ENCODE measurements at regions not wholly inside any gene's neighbourhood (a gene's known extent, or its start where the extent isn't known, plus 50 kb on each side); places are given as distances from the start of the nearest gene placed in this dataset.

- no peak for ATAC-seq
- Histone ChIP-seq H3K79me2 (replicated peaks; ENCODE audit: insufficient read depth) (no peaks in the 10 kb centered on the region), H3K27me3 (ENCODE audit: insufficient read depth) (no peaks in the 10 kb centered on the region), H3K27ac (ENCODE audit: low read depth) (no peak overlapping the region), H3K4me2 (no peak overlapping the region), H3K4me1 (ENCODE audit: insufficient read depth) (no peaks in the 10 kb centered on the region), H3F3A (replicated peaks; ENCODE audit: low read depth) (no peaks in the 10 kb centered on the region), H4K20me1 (replicated peaks; ENCODE audit: insufficient read depth) (no peaks in the 10 kb centered on the region), H3K4me3 (no peak overlapping the region), H2AFZ (no peak overlapping the region), H3K9me2 (ENCODE audit: insufficient read depth) (peaks cover 7% of the 10 kb centered on the region; the same call in 1 of the 2 replicates), H3K36me3 (ENCODE audit: insufficient read depth) (no peaks in the 10 kb centered on the region)
- no peaks in the 10 kb centered on the region for H3K27me3 Mint-ChIP-seq (ENCODE audit: insufficient read depth, low read depth, poor library complexity)
- H3K4me1 Mint-ChIP-seq = peaks cover 10% of the 10 kb centered on the region; the same call in 2 of the 3 replicates
- no peak overlapping the region; the same call in 1 of the 2 replicates for H3K27ac Mint-ChIP-seq
- H3K9me3 Mint-ChIP-seq = no peaks in the 10 kb centered on the region
- H3K4me3 Mint-ChIP-seq = no peak overlapping the region
- no peaks in the 10 kb centered on the region for H3K36me3 Mint-ChIP-seq (ENCODE audit: low read depth)
- TF ChIP-seq REST (IDR thresholded peaks at IDR 0.05; ENCODE audit: unreplicated experiment) (no peak), ZNF462 (CRISPR knock-in tag; IDR thresholded peaks at IDR 0.05) (peak; percentile 51; the same call in 1 of the 2 replicates)
- no peak for DNase-seq (ENCODE audit: low spot score)
These were observed 225.8 kb upstream of the GIMD1 start for GRCh38 chr4:106594291-106594952.

All from GM23338 (cell line).